ENCODE measurements at regions not wholly inside any gene's neighbourhood (a gene's known extent, or its start where the extent isn't known, plus 50 kb on each side); places are given as distances from the start of the nearest gene placed in this dataset.

GRCh38 chr10:93193906-93194305 lies 120.2 kb downstream of the CYP26A1 start:
- no peak for DNase-seq (ENCODE audit: low read depth)
- H3K4me3 ChIP-seq (ENCODE audit: low read depth, low read length): no peak overlapping the region
- peaks cover 3% of the 10 kb centered on the region; the same call in 1 of the 2 replicates for H3K27me3 ChIP-seq (ENCODE audit: control insufficient read depth, insufficient read depth, low read length)
- ChIA-PET POLR2A (no interaction called here), CTCF (no interaction called here)
- TF ChIP-seq CTCF (IDR thresholded peaks at IDR 0.05; ENCODE audit: insufficient read depth, low read depth, low read length): no peak
- no peaks in the 10 kb centered on the region for H3K36me3 ChIP-seq (ENCODE audit: control insufficient read depth, insufficient read depth, low read length)

- Histone ChIP-seq H3K36me3 (ENCODE audit: control insufficient read depth, insufficient read depth, low read length) (no peaks in the 10 kb centered on the region), H3K27me3 (ENCODE audit: control insufficient read depth, insufficient read depth, low read length) (0 out of 2 replicates have a peak, but pooled peaks cover 1% of the 10 kb centered on the region), H3K4me3 (ENCODE audit: low read depth, low read length) (peak overlapping the region; percentile 30)
- TF ChIP-seq CTCF (IDR thresholded peaks at IDR 0.05; ENCODE audit: insufficient read depth, low read depth, low read length): no peak
- ChIA-PET CTCF (no interaction called here), POLR2A (interaction anchor here (0.5 to 1.0 kb wide), 3 partner anchors 42 to 61 kb away, joined by 3 to 4 read pairs (median 3); no protein-coding TSS in a partner anchor)
- DNase-seq (ENCODE audit: low read depth): no peak
Measured at GRCh38 chr10:93198401-93199131, 124.9 kb downstream of the CYP26A1 start.

- POLR2A ChIA-PET: interaction anchor here (0.9 kb wide), 1 partner anchor 47 kb away, joined by 3 read pairs; no protein-coding TSS in a partner anchor
- Histone ChIP-seq H3K36me3 (ENCODE audit: control insufficient read depth, insufficient read depth, low read length) (no peaks in the 10 kb centered on the region), H3K4me3 (ENCODE audit: low read depth, low read length) (peak overlapping the region; percentile 30), H3K27me3 (ENCODE audit: control insufficient read depth, insufficient read depth, low read length) (0 out of 2 replicates have a peak, but pooled peaks cover 1% of the 10 kb centered on the region)
- DNase-seq (ENCODE audit: low read depth): peak; percentile 51
- CTCF ChIA-PET: no interaction called here
- no peak for TF ChIP-seq CTCF (IDR thresholded peaks at IDR 0.05; ENCODE audit: insufficient read depth, low read depth, low read length)
Measured at GRCh38 chr10:93199191-93199751, 125.6 kb downstream of the CYP26A1 start.

GRCh38 chr10:93204494-93205485 lies 131.1 kb downstream of the CYP26A1 start:
- TF ChIP-seq CTCF (IDR thresholded peaks at IDR 0.05; ENCODE audit: insufficient read depth, low read depth, low read length): no peak
- Histone ChIP-seq H3K27me3 (ENCODE audit: control insufficient read depth, insufficient read depth, low read length) (0 out of 2 replicates have a peak, but pooled peaks cover 1% of the 10 kb centered on the region), H3K36me3 (ENCODE audit: control insufficient read depth, insufficient read depth, low read length) (no peaks in the 10 kb centered on the region), H3K4me3 (ENCODE audit: low read depth, low read length) (no peak overlapping the region)
- DNase-seq (ENCODE audit: low read depth): no peak
- POLR2A ChIA-PET: no interaction called here
- CTCF ChIA-PET: no interaction called here

GRCh38 chr10:93206652-93207051 lies 133.0 kb downstream of the CYP26A1 start:
- DNase-seq (ENCODE audit: low read depth): no peak
- Histone ChIP-seq H3K36me3 (ENCODE audit: control insufficient read depth, insufficient read depth, low read length) (no peaks in the 10 kb centered on the region), H3K27me3 (ENCODE audit: control insufficient read depth, insufficient read depth, low read length) (0 out of 2 replicates have a peak, but pooled peaks cover 1% of the 10 kb centered on the region), H3K4me3 (ENCODE audit: low read depth, low read length) (no peak overlapping the region)
- no peak for TF ChIP-seq CTCF (IDR thresholded peaks at IDR 0.05; ENCODE audit: insufficient read depth, low read depth, low read length)
- POLR2A ChIA-PET: no interaction called here
- CTCF ChIA-PET: no interaction called here

All from BJ (cell line).